ENCODE measurements at regions not wholly inside any gene's neighbourhood (a gene's known extent, or its start where the extent isn't known, plus 50 kb on each side); places are given as distances from the start of the nearest gene placed in this dataset.

- Histone ChIP-seq H3K9me3 (ENCODE audit: low read length) (no peaks in the 10 kb centered on the region), H3K9me2 (ENCODE audit: insufficient read depth, low read length) (no peaks in the 10 kb centered on the region), H3K4me3 (ENCODE audit: low read depth, low read length, poor library complexity, severe bottlenecking) (no peak overlapping the region), H4K20me1 (ENCODE audit: insufficient read depth, low read length) (no peaks in the 10 kb centered on the region), H3K79me2 (ENCODE audit: insufficient read depth, low read depth, low read length) (no peaks in the 10 kb centered on the region), H3K4me1 (ENCODE audit: insufficient read depth, low read length, poor library complexity, severe bottlenecking) (no peaks in the 10 kb centered on the region), H3K36me3 (ENCODE audit: insufficient read depth, low read length) (no peaks in the 10 kb centered on the region), H3K4me2 (ENCODE audit: low read length) (no peak overlapping the region), H2AFZ (ENCODE audit: low read length) (no peak overlapping the region), H3K27ac (ENCODE audit: low read depth, low read length, poor library complexity, severe bottlenecking) (no peak overlapping the region)
- intact Hi-C loops (cut with micrococcal nuclease; ENCODE audit: unreplicated experiment) = no loop called here
- POLR2A ChIA-PET = no interaction called here
- BruUV-seq (replicated peaks) = no TSS peak
- CTCF ChIA-PET (ENCODE audit: unreplicated experiment) = no interaction called here
- TF ChIP-seq CTCF (conservative IDR thresholded peaks at IDR 0.05; ENCODE audit: low read length) (no peak), EZH2phosphoT487 (IDR thresholded peaks at IDR 0.05; ENCODE audit: borderline replicate concordance, low read depth, low read length) (no peak)
- no peak for DNase-seq (ENCODE audit: low spot score)
These were observed 125.3 kb downstream of the SLC24A2 start for GRCh38 chr9:19663570-19663969.

GRCh38 chr9:19662213-19662612, 126.6 kb downstream of the SLC24A2 start:
- intact Hi-C loops (cut with micrococcal nuclease; ENCODE audit: unreplicated experiment) = no loop called here

GRCh38 chr9:19660019-19660418, 128.8 kb downstream of the SLC24A2 start:
- intact Hi-C loops (cut with micrococcal nuclease; ENCODE audit: unreplicated experiment) = no loop called here
- Histone ChIP-seq H3K4me2 (ENCODE audit: low read length) (no peak overlapping the region), H3K4me1 (ENCODE audit: insufficient read depth, low read length, poor library complexity, severe bottlenecking) (no peaks in the 10 kb centered on the region), H3K27ac (ENCODE audit: low read depth, low read length, poor library complexity, severe bottlenecking) (no peak overlapping the region), H3K4me3 (ENCODE audit: low read depth, low read length, poor library complexity, severe bottlenecking) (no peak overlapping the region), H2AFZ (ENCODE audit: low read length) (no peak overlapping the region), H3K9me2 (ENCODE audit: insufficient read depth, low read length) (no peaks in the 10 kb centered on the region), H4K20me1 (ENCODE audit: insufficient read depth, low read length) (no peaks in the 10 kb centered on the region), H3K79me2 (ENCODE audit: insufficient read depth, low read depth, low read length) (no peaks in the 10 kb centered on the region), H3K36me3 (ENCODE audit: insufficient read depth, low read length) (no peaks in the 10 kb centered on the region), H3K9me3 (ENCODE audit: low read length) (no peaks in the 10 kb centered on the region)
- CTCF ChIA-PET (ENCODE audit: unreplicated experiment) = no interaction called here
- no TSS peak for BruUV-seq (replicated peaks)
- no peak for DNase-seq (ENCODE audit: low spot score)
- TF ChIP-seq CTCF (conservative IDR thresholded peaks at IDR 0.05; ENCODE audit: low read length) (no peak), EZH2phosphoT487 (IDR thresholded peaks at IDR 0.05; ENCODE audit: borderline replicate concordance, low read depth, low read length) (no peak)
- POLR2A ChIA-PET = interaction anchor here (0.6 to 1.0 kb wide), 2 partner anchors 21 to 35 kb away, joined by 3 read pairs; no protein-coding TSS in a partner anchor

More at GRCh38 chr9:19662213-19662612, 126.6 kb downstream of the SLC24A2 start:
- ChIA-PET POLR2A (no interaction called here), CTCF (ENCODE audit: unreplicated experiment) (no interaction called here)
- Histone ChIP-seq H3K4me1 (ENCODE audit: insufficient read depth, low read length, poor library complexity, severe bottlenecking) (no peaks in the 10 kb centered on the region), H2AFZ (ENCODE audit: low read length) (no peak overlapping the region), H3K79me2 (ENCODE audit: insufficient read depth, low read depth, low read length) (no peaks in the 10 kb centered on the region), H3K4me2 (ENCODE audit: low read length) (no peak overlapping the region), H3K4me3 (ENCODE audit: low read depth, low read length, poor library complexity, severe bottlenecking) (no peak overlapping the region), H3K9me2 (ENCODE audit: insufficient read depth, low read length) (no peaks in the 10 kb centered on the region), H3K36me3 (ENCODE audit: insufficient read depth, low read length) (no peaks in the 10 kb centered on the region), H4K20me1 (ENCODE audit: insufficient read depth, low read length) (no peaks in the 10 kb centered on the region), H3K9me3 (ENCODE audit: low read length) (no peaks in the 10 kb centered on the region), H3K27ac (ENCODE audit: low read depth, low read length, poor library complexity, severe bottlenecking) (no peak overlapping the region)
- TF ChIP-seq CTCF (conservative IDR thresholded peaks at IDR 0.05; ENCODE audit: low read length) (no peak), EZH2phosphoT487 (IDR thresholded peaks at IDR 0.05; ENCODE audit: borderline replicate concordance, low read depth, low read length) (no peak)
- BruUV-seq (replicated peaks) = no TSS peak
- no peak for DNase-seq (ENCODE audit: low spot score)

All from OCI-LY7 (cell line).